AG10803 (cell line): ENCODE measurements at regions not wholly inside any gene's neighbourhood (a gene's known extent, or its start where the extent isn't known, plus 50 kb on each side); places are given as distances from the start of the nearest gene placed in this dataset.

Experiments
- DNase-seq: peaks from one replicate; pipeline ENCODE4 v3.0.0; 2010; ENCODE audit warnings: low read depth
- H3K4me3 ChIP-seq: 2 replicates; pipeline ENCODE4 v1.5.1; 2011; ENCODE audit warnings: mild to moderate bottlenecking, low read length, control low read depth
- TF ChIP-seq, protein P1 (sequence below): conservative IDR thresholded peaks from 2 replicates; pipeline ENCODE4 v1.5.1; 2011; ENCODE audit warnings: mild to moderate bottlenecking, low read length, control low read depth, inconsistent platforms

DNA sequence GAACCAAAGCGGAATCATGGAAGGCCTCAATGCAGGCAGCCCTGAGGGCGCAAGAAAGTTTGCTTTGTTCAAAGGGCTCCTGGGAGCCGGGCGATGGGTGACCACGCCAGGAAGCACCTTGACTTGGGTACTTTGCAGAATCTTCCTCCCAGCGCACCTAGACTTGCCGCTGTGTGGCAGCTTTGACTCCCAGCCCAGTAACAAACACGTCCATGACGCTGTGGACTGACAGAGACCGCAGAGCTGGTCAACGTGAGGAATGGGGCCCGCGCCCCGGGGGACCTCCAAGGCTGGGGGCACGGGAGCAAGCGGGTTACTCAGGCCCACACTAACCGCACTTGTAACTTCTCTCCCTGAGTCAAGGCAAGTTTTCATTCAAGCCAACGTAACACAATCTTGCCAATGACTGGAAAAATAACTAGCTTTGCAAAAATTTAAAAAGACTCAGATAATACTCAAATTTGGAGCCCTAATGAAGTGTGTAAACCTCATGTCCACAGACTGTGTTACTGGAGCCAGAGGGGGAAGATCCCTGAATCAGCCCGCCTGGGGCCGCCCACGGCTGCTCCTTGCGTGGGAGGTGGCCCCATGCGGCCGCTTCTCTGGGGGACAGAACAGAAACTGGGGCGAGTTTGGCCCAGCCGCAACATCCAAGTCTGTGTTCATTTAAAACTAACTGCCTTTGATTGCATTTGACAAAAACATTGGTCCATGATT is 130.8 kb downstream of the DNAJB6 start:
- H3K4me3 ChIP-seq: no peak overlapping the region
- TF ChIP-seq, protein P1, sequence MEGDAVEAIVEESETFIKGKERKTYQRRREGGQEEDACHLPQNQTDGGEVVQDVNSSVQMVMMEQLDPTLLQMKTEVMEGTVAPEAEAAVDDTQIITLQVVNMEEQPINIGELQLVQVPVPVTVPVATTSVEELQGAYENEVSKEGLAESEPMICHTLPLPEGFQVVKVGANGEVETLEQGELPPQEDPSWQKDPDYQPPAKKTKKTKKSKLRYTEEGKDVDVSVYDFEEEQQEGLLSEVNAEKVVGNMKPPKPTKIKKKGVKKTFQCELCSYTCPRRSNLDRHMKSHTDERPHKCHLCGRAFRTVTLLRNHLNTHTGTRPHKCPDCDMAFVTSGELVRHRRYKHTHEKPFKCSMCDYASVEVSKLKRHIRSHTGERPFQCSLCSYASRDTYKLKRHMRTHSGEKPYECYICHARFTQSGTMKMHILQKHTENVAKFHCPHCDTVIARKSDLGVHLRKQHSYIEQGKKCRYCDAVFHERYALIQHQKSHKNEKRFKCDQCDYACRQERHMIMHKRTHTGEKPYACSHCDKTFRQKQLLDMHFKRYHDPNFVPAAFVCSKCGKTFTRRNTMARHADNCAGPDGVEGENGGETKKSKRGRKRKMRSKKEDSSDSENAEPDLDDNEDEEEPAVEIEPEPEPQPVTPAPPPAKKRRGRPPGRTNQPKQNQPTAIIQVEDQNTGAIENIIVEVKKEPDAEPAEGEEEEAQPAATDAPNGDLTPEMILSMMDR: no peak
- DNase-seq: no peak

DNA sequence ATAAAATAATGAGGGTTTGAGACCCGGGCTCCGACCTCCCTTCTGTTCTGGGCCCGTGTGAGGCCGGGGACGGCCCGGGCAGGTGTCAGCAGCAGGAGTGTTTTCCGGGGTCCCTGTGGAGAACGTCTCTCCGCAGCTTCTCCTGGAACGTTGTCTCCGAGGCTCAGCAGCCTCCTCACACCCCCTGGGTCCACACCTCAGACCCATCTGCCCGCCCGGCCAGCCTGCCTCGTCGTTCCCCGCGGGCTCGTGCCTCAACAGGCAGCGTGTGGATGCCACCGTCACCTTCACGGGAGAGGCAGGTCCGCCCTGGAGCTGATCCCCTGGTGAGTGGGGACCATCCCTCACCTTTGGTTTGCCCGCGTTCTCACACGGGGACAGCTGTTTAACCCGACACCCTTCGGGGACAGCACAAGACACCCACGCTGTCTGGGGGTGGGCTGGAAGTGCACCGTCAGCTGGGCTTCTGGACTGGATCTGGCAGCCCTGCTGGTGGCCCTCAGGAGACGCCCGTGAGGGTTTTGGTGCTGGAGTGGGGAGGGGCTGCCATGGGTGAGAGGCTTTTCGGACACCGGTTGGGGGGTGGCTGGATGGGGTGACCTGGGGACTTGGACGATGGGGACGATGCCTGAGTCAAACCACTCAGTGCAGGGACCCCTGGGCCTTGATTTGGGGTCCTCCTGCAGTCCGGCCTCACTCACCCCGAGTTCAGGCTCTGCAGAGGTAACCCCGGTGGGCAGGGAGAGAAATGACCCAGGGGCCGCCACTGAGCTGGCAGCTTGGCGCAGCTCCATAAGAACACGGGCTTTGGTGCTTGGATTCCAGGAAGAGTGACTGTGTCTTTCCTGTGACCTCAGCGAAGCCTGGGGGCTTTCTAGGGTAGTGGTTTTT is 131.7 kb downstream of the DNAJB6 start:
- TF ChIP-seq, protein P1: no peak
- DNase-seq: no peak
- H3K4me3 ChIP-seq: no peak overlapping the region

DNA sequence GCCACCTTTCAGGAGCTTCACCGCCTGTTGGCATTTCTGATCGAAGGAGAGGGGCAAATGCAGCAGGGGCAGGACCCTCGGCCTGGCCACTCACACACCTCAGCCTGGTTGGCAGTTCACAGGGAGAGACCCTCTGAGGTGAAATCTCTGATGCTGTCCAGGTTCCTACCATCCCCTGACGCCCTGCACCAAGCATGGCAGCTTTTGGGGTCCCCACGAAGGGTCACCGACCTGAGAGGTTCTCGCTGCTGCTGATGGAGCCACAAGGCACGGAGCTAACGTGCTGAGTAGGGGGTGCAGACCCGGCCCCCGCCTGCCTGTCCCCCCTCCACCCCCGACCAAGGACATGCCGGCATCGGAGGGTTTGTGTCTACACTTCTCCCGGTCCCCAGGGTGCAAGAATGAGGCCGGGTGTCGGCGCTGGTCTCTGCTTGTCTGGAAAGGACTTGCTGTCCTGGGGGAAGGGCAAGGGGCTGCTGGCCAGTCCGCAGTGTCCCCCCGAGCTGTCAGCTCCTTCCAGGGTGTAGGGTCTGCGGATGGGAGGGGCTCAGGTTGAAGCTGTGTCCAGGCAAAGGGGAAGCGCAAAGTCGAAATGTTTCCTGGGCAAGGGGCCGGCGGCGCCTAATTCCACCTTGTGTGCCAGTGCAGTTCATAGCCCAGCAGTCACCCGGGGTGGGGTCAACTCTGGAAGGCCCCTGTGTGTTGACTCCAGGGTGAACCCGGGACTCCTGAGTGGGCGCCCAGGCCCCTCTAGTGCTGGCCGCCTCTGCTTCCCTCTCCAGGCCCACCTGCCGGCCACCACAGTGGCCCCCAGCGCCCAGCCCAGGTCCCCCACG is 132.6 kb downstream of the DNAJB6 start:
- H3K4me3 ChIP-seq: no peak overlapping the region
- TF ChIP-seq, protein P1: no peak
- DNase-seq: no peak

DNA sequence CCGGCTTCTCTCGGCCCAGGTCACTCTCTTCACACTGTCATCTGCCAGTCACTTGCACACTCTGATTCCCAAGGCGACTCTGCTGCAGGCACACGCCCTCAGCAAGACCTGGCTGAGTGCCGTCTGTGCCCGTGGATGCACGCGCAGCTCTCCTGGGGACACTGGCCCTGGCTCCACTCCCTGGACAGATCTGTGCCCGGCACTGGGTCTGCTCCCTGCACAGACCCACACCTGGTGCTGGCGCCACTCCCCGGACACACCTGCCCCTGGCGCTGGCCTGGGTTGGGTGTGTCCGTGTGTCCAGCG is 133.2 kb downstream of the DNAJB6 start:
- TF ChIP-seq, protein P1: no peak
- H3K4me3 ChIP-seq: no peak overlapping the region
- DNase-seq: no peak

DNA sequence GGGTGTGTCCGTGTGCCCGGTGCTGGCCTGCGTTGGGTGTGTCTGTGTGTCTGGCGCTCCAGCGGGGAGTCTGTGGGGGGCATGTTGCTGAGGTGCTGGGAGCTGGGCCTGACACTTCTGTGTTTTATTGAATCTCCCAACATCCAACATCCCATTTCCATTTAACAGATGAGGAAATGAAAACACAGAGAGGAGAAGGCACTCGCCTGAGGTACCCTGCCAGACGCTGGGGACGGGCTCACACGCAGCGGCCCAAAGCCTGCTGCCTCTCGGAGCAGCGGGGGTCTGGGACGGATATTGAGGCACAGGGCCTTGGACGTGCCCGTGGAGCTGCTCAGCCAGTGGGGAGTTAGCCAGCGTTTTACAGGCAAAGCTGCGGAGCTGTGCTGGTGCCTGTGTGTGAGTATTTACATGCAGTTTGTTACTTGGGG is 133.9 kb downstream of the DNAJB6 start:
- H3K4me3 ChIP-seq: no peak overlapping the region
- TF ChIP-seq, protein P1: no peak
- no peak for DNase-seq

DNA sequence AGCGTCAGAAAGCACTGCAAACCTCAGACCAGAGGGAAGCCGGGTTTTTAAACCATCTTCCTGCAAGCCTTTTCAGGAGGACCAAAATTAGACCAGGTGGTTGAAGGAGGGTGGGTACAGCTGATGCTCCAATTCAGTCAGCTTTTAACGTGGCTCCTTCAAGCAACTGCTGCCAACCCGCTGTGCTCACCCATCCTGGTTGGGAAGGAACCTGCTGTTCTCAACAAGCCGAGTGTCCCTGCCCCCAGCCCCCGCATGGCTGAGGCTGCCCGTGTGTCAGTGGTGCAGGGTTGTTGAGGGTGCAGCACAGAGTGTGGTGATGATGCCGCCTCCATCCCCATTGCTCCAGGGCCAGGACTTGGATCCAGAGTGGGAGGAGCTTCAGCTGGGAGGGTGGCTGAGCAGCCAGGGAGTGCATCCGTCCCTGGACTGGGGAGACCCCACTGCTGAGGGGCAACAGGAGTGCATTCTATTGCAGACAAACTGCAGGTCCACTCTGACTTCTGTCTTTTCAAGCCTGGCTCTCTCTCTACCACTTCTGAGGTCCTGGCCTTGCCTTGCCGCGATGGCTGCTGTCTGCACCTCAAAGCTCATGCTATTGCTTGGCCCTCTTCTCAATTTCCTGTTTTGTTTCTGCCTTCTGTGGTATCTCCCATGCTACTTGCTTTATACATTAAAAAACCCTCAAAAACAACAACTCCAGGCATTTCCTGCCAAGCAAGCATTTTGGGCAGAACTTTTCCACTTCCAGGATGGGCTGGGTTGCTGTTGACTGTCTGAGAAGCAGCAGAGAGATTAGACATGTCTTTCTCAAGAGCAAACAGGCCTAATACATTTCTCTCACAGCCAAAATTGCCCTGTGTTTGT is 134.7 kb downstream of the DNAJB6 start:
- no peak for DNase-seq
- no peak overlapping the region for H3K4me3 ChIP-seq

More for the DNA sequence above, 134.7 kb downstream of the DNAJB6 start:
- TF ChIP-seq, protein P1: no peak
